GM10248 (cell line): ENCODE measurements at regions not wholly inside any gene's neighbourhood (a gene's known extent, or its start where the extent isn't known, plus 50 kb on each side); places are given as distances from the start of the nearest gene placed in this dataset.

Source experiments
- CTCF ChIA-PET: fragments of 300-600 bp; sonication (Branson Sonifier 250); formaldehyde crosslinking; extraction: SDS; loops from one replicate; lab custom pipeline; 2021; ENCODE audit warnings: antibody characterized with exemption; lab: Yijun Ruan, JAX
- POLR2A ChIA-PET: fragments of 350-650 bp; sonication (Branson Sonifier 250); formaldehyde crosslinking; extraction: SDS; loops from one replicate; lab custom pipeline; 2020; ENCODE audit warnings: antibody characterized with exemption; lab: Yijun Ruan, JAX
- DNase-seq: peaks from one replicate; pipeline ENCODE4 v3.0.0; 2012; ENCODE audit errors: extremely low spot score
- CTCF ChIP-seq: IDR thresholded peaks from 2 replicates; pipeline ENCODE4 v1.5.1; 2012; ENCODE audit warnings: mild to moderate bottlenecking, low read depth; ENCODE audit errors: extremely low read depth, missing control alignments, control extremely low read depth

GRCh38 chr5:40268088-40268487 lies 411.6 kb upstream of the PTGER4 start:
- ChIA-PET POLR2A (no interaction called here), CTCF (interaction anchor here (1.4 to 2.2 kb wide), 2 partner anchors 9 to 18 kb away, joined by 3 to 7 read pairs; no protein-coding TSS in a partner anchor)
- TF ChIP-seq CTCF = no peak
- no peak for DNase-seq

GRCh38 chr5:40266952-40267351 lies 412.8 kb upstream of the PTGER4 start:
- TF ChIP-seq CTCF = no peak
- no peak for DNase-seq
- CTCF ChIA-PET = interaction anchor here (1.4 to 2.2 kb wide), 2 partner anchors 10 to 17 kb away, joined by 3 to 7 read pairs; no protein-coding TSS in a partner anchor
- POLR2A ChIA-PET = no interaction called here

- ChIA-PET POLR2A (no interaction called here), CTCF (no interaction called here)
- DNase-seq = no peak
- TF ChIP-seq CTCF = no peak
Observed at GRCh38 chr5:40261984-40262383, 417.7 kb upstream of the PTGER4 start.

GRCh38 chr5:40260361-40260760 lies 419.4 kb upstream of the PTGER4 start:
- POLR2A ChIA-PET = no interaction called here
- CTCF ChIA-PET = interaction anchor here (1.2 kb wide), 1 partner anchor 160 kb away, joined by 3 read pairs; no protein-coding TSS in a partner anchor
- no peak for DNase-seq
- no peak for TF ChIP-seq CTCF

GRCh38 chr5:40258222-40258621 lies 421.5 kb upstream of the PTGER4 start:
- DNase-seq = no peak
- CTCF ChIA-PET = no interaction called here
- POLR2A ChIA-PET = no interaction called here
- no peak for TF ChIP-seq CTCF

- ChIA-PET CTCF (no interaction called here), POLR2A (no interaction called here)
- no peak for DNase-seq
- TF ChIP-seq CTCF = no peak
Observed at GRCh38 chr5:40240671-40241070, 439.0 kb upstream of the PTGER4 start.
